HG02938 (cell line): ENCODE measurements at regions not wholly inside any gene's neighbourhood (a gene's known extent, or its start where the extent isn't known, plus 50 kb on each side); places are given as distances from the start of the nearest gene placed in this dataset.
"Not testable (repeated sequence)": the region's sequence is repeated elsewhere in the genome, so short reads cannot be mapped to it uniquely, and the experiment has no call there.

Experiments used
- ATAC-seq: cut with Tn5 transposase; IDR thresholded peaks from one replicate; pipeline ENCODE4 v1.9.1; 2021; ENCODE audit warnings: mild to moderate bottlenecking, moderate library complexity; ENCODE audit not compliant: unreplicated experiment

DNA sequence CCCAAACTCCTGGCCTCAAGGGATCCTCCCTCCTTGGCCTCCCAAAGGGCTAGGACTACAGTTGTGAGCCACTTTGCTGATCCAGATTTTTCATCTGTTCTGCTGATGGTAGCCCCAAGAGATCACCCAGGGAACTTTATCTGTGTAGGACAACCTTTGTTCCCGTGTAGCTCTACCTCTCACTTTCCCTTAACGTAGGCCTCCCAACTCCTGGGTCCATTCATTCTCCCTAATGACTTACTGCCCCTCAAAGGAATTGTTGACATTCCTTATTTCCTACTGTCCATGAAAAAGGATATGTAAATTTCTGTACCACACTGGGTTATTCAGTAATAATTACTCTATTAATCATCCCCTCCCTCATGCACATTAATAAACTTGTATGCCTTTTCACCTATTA, 51.0 kb upstream of the PHF24 start:
- ATAC-seq: no peak

DNA sequence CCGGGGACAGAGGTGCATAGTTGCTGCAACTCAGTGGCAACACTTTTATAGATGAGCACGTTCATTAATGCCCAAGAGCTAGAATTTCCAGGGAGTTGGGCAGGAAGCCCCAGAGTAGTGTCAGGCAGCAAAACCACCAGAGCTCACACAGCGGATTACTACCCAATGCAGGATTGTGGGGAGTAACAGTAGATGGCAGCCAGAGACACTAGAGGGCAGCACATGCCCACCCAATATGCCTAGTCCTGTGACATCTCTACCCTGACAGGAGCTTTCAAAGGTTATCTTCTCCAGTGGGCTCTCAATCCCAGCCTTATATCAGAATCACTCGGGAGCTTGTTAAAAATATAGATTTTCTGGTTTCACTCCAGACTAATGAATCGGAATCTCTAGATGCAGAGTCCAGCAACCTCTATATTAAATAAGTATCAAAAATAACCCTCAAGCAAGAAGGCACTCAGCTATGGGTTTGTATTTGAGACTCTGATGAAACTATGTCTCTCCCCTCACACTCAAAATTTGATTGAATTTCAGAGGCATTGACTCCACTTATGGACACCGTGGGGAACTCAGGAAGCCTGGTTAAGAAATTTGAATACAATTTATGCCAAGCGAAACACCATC, 58.4 kb upstream of the PHF24 start:
- ATAC-seq: peak; percentile 77

DNA sequence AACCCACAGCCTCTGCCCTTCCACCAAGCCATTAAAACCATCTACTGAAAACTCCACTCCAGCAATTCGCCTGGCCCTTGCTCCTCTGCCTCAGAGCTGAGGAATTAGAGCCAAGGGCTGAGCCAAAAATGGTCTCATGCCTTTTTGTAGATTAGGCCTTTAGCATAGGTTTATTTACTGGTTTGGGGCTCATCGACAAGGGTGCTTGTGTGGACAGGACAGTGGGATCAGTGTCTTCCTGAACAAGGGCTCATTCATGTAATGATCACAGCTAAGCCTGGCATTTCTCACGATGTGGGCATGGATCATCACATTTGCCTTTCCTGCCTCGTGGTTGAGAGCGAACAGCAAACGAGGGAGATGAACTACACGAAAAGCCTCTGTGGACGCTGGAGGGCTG, 59.2 kb upstream of the PHF24 start:
- ATAC-seq: no peak

DNA sequence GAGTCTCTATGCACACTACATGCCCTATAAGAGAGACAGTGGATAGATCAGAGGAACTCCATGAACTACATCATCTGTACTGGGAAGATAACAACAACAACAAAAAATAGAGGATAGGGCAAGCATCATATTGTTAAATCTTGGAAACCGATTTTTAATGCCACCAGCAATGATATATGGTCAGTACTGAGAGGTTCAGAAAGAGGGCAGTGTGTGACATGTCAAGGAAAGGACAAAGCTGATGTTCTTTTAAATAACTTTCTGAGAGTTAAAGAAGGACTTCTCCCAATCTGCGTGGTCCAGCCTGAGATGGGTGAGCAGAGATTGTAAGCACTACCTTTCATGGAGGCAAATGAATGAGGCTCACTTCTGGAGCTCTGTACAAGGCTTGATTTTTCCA, 62.0 kb upstream of the PHF24 start:
- ATAC-seq: no peak

DNA sequence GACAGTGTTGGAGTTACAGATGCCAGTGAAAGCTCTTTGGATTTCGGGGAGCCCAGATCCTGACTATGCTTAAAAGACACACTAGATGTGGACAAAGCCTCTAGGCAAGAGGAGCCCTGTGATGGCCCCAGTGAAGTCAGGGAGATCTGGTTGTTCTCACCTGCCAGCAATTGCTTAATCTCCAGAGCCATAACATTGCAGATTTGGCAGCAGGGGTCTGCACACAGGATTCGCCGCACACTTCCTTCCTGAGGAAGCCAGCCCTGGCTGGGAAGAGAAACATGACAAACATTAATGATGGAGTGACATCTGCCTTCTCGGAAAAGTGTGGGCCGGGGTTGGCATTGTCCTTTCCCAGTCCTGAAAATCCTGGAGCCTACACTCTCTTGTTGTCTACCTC, 65.2 kb upstream of the PHF24 start:
- no peak for ATAC-seq

DNA sequence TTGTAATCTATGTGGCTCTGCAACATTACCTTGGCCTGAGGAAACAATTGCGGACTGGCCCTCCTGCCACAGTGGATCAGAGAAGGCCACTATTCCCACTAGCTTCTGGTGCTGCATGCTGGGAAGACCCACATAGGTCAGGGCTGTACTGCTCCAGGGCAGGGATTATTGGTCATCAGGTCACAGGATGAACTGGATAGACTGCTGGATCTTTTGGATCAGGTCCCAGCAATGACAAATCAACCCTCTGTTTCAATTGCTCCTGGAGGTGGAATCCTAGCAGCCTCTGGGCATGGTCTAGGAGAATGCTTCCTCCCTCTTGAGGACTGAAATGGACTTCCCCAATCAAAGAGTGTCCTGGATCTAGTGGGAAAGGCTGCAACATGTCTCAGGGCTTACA, 66.7 kb upstream of the PHF24 start:
- ATAC-seq: no peak

DNA sequence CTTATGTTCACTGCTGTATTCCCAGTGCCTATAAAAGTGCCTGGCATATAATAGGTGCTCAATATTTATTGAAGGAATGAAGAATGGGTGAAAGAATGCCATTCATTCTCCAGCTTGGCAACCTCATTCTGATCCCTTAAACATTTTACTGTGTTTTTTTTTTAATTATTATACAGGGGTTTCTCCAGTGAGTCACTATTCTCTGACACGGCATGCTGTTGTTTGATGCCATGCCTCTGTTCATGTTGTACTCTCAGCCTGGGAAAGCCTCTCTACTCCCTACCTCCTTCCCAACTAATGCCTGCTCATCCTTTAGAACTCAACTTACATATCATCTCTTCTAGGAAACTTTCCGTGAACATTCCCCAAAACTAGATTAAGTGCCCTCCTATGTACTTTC, 70.2 kb upstream of the PHF24 start:
- ATAC-seq: no peak

DNA sequence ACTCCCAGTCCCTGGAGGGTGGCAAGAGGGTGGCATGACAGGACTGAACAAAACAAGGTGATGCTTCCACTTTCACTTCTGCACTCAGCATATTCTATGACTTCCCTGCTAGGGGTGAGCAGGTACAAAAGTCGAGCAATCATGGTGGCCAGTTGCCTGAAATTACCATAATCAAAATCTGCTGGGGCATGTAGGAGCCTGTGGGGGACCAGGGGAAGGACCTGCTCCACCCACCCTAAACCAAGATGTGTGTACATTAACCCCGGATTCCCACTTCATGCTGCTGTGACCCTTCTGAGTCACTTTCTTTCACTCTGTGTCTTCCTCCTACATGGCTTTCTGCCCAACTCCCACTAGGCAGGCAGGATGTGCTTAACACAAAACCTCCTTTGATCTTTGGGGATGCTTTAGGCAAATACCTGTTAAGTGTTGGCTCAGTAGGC, 73.3 kb upstream of the PHF24 start:
- peak; percentile 47 for ATAC-seq

DNA sequence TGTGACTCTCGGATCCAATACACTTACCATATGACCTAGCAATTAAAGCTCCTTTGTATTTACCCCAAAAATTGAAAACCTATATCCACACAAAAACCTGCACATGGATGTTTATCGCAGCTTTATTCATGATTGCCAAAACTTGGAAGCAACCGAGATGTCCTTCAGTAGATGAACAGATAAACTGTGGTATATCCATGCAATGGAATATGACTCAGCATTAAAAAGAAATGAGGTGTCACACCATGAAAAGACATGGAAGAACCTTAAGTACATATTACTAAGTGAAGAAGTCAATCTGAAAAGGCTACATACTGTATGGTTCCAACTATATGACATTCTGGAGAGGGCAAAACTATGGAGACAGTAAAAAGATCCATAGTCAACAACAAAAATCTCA, 82.0 kb upstream of the PHF24 start:
- ATAC-seq: no peak

DNA sequence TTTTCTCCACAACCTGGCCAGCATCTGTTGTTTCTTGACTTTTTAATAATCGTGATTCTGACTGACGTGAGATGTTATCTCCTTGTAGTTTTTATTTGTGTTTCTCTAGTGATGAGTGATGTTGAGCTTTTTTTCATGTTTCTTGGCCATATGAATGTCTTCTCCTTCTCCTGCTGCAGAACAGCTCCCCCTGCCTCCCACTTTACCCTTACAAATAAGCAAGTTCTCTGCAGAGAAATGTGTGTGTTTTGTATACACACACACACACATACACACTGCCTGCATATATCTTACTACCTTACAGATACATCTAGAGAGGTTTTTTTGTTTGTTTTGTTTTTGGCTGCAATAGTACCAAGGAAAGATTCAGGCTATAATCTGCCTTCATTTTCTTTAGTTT, 88.7 kb upstream of the PHF24 start:
- no peak for ATAC-seq

DNA sequence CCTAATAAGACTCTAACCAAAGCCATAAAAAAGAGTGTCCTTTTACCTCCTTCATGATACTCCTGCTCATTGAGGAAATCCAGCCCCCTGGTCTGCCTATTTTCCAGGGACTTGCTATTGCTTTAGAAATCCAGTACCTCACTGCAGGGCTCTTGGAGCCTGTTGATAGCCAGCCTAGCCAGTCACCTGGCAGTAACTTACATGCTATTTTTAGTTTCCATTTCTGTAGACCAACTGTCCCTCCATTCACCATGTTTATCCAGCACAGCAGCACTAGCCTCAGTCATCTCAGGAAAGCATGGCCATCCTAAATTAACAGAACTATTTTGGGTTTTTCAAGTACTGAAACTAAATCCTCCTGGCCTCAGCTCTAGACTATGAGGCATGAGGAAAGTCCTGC, 91.5 kb upstream of the PHF24 start:
- no peak for ATAC-seq

DNA sequence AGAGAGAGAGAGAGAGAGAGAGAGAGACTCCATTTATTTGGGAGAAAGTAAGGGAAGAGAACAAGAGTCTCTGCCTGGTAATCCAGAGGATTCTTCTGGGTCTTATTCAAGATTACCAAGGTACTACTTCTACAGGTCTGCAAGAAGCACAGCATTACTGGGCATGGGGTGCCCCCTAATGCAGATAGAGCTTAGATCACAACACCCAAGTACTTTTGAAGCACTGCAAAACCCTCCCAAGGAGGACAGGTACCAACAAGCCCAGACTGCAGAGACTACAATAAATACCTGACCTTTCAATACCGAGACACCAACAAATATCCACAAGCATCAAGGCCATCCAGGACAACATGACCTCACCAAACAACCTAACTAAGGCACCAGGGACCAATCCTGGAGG, 94.7 kb upstream of the PHF24 start:
- no peak for ATAC-seq

DNA sequence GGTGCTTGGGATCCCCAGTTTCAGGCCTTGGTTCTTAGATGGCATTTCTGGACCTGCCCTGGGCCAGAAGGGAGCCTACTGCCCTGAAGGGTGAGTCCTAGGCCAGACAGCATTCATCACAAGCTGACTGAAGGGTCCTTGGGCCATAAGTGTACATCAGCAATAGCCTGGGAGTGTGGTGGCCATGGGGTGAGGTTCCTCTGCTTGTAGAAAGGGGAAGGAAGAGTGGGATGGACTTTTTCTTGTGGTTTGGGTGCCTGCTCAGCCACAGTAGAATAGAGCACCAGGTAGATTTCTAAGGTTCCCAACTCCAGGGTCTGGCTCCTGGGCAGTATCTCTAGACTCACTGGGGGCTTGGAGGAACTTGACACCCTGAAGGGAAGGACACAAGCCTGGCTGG, 95.2 kb upstream of the PHF24 start:
- ATAC-seq: no peak

DNA sequence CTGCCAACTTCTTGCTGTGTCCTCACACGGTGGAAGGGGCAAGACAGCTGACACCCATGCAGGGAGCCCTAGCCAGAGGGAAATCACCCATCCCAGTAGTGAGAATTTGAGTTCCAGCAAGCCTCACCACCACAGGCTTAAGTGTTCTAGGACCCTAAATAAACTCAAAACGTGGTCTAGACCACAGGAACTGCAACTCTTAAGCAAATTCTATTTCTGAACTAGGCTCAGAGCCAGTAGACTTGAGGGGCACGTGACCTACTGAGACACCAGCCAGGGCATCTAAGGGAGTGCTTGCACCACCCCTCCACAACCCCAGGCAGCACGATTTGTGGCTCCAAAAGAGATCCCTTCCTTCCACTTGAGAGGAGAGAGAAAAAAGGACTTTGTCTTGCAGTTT, 96.0 kb upstream of the PHF24 start:
- no peak for ATAC-seq

DNA sequence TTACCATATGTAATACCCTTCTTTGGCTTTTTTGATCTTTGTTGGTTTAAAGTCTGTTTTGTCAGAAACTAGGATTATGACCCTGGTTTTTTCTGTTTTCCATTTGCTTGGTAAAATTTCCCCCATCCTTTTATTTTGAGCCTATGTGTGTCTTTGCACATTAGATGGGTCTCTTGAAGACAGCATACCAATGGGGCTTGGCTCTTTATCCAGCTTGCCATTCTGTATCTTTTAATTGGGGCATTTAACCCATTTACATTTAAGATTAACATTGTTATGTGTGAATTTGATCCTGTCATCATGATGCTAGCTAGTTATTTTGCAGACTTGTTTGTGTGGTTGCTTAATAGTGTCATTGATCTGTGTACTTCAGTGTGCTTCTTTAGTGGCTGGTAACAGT, 103.1 kb upstream of the PHF24 start:
- ATAC-seq: not testable (repeated sequence)

DNA sequence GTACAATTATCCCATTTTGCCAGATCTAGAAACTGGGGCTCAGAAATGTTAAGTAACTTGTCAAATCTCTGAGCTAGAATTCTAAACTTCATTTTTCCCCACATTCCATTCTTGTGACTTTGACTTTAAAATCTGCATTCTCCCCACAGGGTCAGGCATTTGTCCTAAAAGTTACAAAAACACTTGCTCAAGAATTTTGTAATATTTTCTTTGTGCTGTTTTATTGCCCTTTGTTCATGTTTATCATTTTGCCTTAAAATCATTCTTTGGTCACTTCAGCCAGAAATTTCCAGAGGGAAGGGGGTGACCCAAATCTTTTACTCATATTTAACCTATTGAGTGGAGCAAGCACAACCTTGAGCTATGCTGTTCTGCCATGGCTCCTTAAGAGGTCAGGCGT, 120.1 kb upstream of the CCL21 start:
- ATAC-seq: no peak

DNA sequence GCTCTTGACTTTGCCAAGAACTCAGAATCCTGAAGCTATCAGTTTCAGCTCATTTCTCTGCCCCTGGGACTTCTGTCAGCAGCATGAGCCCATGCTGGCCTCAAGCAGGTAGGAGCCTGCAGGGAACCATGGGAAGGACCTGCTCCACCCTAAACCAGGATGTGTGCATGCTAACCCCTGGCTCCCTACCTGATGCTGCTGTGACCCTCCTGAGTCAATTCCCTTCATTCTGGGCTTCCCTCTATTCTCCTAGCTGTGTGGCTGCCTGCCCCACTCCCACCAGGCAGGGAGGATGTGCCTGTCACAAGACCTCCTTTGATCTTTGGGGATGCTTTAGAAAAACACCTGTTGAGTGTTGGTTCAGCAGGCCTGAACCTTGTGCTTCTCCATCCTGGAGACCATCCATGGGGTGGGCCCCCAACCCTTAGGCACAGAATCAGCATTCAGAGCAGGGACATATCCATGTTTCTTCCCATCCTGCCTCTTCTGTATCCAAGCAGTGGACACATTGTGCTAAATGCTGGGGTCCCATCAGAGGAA, 117.1 kb upstream of the CCL21 start:
- no peak for ATAC-seq

DNA sequence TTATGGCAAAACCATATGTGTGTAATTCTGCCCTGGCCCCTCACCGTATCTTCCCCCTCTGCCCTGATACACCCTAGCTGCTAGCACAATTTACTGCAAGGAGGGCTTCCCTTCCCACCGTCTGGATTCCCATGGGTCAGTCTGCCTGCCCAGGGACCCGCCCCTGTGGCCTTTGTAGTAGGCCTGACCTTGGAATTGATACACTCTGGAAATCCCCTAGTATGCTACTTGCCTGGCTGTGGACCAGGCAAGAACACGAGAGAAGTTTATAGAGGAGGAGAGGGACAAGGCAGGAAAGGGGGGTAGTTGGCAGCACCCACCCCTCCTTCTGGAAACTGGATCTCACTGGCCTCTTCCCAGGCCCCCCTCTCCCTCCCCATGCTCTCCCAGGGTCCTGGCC, 115.8 kb upstream of the CCL21 start:
- no peak for ATAC-seq

DNA sequence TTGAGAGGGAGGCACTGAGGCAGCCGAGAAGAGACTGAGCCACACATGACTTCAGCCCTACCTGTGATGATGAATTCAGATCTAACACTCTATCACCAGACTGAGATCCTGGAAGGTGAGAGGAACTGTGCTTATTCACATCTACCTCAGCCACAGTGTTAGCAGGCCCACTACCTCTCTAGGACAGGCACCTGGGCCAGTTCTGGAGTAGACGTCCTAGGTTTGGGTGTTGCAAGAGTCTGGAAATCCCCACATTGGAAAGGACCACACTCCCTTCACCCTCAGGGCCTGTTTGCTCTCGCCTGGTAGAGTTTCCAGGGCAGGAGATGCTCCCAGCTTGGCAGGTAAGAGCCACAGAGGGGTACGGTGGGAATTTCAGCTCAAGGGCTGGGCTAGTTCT, 113.8 kb upstream of the CCL21 start:
- no peak for ATAC-seq

DNA sequence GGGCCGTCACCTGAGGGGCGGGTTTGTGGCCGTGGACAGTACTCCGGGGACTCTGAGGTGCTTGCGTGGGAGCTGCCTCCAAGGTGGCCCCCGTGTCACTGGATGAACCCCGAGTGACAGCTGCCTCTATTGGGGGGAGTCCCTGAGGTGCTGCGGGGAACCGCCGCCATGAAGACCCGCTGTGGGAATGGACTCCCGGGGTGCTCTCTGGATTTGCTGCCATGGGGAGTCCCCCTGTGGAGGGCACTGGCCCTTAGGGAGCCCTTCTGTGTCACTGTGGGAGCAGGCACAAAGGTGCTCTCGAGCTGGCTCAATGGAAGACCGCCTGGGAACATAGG, 100.2 kb upstream of the CCL21 start:
- ATAC-seq: no peak

DNA sequence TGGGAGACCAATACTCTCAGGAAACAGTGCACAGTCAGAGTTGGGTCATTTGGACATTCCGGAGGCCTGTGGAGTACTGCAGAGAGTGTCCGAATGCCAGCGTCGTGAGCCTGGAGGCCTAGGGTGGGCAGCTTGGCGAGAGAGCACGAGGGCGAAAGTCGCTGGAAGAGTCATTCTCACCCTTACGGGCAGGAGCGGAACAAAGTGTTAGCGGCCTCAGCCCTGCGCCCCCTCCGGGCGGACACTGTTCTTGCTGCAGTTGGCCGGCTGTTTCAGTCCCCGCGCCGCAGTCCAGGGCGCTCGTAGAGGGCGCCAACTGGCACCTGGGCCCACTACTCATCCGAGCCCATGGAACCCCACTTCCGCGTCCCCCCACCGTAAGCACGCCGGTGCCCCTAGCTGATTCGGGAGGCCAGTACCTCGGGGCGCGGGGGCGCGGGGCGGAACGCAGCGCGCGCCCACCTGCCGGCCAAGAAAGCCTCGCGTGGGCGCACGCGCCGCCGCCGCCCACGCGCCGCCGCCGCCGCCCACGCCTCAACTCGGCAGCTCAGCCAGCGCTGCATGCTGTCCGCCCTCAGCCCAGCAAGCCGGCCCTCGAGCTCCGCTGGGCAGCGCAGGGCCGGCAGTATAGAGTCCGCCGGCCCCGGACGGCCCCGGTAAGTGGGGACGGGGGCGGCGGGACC, 99.7 kb upstream of the CCL21 start:
- no peak for ATAC-seq

DNA sequence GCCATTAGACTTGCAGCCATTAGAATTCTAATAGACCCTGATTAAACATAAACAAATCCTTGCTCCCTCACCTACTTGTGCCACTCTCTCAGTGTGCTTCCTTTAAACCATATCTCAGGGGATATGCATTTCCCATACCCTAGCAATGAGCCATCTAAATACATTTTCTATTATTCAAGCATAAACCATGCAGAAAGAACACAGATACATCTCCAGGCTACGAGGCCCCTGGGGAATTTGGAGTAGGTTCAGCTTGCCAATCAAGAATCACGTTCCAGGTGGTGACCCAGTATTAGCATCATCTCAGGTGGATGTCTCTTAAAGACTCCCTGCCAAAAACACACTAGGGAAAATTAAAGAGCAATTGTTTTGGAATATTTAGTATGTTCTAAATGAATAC, 93.0 kb upstream of the CCL21 start:
- no peak for ATAC-seq

DNA sequence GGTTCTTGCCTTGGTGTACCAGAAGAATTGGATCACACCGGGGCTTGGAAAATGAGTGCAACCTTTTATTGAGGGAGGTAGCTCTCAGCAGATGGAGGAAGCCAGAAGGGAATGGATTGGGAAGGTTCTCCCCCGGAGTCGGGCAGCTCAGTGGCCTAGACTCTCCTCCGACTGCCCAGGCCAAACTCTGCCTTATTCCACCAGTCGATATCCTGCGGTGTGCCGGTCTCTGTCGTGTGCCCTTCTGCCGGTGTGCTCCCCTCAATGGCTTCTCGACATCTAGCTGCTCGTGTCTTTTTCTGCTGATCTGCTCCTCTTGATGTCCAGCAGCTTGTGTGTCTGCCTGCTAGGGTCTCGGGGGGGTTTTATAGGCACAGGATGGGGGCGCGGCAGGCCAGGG, 87.4 kb upstream of the CCL21 start:
- no peak for ATAC-seq
